NCI-H1105 (cell line): ENCODE measurements at regions not wholly inside any gene's neighbourhood (a gene's known extent, or its start where the extent isn't known, plus 50 kb on each side); places are given as distances from the start of the nearest gene placed in this dataset.

Experiments used
- DNase-seq: peaks from one replicate; lab custom pipeline; 2025; lab: John Stamatoyannopoulos, UW

DNA sequence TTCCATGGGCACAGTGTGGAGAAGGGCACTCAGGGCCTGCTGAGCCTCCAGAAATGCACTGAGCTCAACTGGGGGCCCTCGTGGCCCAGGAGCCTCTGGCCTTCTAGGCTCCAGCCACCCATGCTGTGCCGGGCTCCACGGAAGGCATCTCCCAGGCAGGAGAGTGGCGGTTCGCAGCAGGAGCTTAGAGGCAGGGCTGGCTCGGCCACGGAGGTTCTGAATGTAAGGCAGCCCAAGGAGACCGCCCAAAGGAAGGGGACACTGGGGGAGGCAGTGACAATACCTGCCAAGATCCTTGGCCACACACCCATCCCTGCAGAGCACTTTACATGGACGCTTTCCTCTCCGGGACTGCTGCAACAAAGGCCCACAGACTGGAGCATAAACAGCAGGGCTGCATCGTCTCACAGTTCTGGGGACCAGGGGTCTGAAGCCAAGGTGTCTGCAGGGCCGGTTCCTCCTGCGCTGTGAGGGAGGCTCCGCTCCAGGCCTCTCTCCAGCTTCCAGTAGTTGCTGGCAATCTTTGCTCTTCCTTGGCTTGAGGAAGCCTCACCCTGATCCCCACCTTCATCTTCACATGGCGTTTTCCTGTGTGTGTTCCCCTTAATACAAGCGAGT is 128.2 kb upstream of the CDH4 start:
- DNase-seq: no peak

GRCh38 chr20:61125076-61125475 is 127.0 kb upstream of the CDH4 start:
- DNase-seq: no peak

DNA sequence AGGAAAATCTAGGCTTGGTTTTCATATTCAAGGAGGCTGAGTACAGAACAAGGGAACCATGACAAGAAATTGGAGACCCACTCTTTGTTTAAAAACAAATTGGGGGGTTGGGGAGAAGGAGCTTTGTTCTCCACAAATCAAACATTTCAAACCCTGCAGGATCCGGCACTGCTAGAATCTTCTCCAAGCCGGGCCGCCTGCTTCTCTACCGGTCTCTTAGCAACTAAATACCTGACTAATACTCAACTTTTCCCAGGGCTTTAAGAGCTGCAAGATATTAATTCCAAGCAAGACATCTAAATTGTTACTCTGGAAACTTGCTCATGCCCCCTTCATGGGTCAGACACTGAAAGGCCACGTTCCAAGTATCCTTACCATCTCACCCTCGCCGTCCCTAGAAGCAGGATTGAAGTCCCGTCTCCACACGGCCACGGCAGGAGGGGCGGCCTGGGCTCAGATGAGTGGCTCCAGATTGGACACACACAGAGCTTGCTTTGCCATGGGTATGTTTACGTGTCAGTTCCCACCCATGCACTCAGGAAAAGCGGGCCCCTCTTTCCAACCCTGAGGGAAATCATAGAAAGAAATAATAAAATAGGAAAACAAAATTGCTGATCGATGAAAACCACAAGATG is 126.4 kb upstream of the CDH4 start:
- DNase-seq: no peak

DNA sequence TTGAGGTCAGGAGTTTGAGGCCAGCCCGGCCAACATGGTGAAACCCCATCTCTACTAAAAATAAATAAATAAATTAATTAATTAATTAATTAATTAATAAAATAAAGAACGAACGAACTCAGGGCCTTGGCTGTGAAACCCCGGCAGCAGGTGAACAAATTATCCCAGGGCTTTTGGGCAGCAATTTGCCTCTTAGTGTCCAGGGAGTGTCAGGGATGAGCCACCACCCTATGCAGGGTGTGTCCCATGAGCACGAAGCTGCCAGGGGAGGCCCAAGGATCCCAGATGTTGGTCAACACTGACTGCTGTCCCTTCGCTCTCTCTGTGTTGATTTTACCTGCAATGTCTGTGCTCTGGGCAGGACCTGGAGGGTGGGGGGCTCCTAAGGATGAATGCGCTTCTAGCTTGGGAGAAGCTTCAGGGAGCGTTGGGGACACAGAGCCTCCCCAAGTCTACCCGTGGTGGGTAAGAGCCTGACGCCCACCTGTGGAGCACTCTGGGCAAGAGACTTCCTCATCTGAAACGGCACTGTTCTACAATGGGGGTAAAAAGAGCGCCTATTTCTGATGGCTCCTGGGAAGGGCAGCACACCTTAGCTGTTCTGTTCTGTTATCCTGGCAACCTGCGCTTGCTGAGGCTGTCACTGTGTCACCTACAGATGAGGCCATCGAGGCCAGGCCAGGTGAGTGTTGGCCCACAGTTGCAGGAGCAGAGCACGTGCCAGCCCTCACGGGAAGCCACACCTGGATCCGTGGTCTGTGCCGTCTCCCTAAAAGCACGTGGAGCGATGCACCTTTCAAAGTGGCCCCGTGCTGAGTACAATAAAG is 125.5 kb upstream of the CDH4 start:
- no peak for DNase-seq

- DNase-seq: no peak
Measured at GRCh38 chr20:61127311-61128039, 124.6 kb upstream of the CDH4 start.

GRCh38 chr20:61128701-61129269 is 123.3 kb upstream of the CDH4 start:
- no peak for DNase-seq

DNA sequence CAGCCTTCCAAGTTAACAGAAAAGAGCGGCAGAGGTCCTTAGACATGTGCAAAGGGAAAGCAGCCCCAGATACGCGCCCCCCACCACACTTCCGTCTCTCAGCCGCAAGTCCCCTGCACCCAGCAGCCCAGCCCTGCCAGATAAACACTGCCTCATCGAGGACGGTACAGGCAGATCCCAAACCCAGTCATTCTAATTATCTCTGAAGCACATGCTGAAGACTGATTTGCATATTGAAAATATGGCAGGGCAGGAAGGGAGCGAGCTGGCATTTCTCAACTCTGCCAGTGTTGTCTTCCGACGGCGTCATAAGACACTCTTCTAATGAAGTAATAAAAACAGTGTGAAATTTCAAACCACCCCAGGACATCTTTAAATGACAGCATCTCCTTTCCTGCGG is 122.8 kb upstream of the CDH4 start:
- DNase-seq: no peak

DNA sequence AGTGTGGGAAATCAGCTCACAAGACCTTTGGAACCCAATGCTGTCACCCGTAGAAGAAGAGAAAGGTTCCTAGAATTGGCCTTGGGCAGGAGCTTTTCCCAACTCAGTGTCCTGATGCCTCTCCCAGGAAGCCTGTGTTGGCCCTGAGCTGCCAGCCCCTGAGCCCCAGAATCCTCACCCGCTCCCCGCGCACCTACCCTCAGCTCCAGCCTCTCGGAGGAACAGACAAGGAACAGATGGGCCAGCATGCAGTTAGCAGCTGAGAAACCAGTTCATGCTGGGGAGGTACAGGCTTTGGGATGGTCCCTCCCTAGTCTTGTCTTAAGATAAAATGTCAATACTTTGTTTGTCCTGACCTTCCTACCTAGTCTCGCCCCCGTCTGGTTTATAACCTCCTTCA is 121.9 kb upstream of the CDH4 start:
- DNase-seq: no peak

DNA sequence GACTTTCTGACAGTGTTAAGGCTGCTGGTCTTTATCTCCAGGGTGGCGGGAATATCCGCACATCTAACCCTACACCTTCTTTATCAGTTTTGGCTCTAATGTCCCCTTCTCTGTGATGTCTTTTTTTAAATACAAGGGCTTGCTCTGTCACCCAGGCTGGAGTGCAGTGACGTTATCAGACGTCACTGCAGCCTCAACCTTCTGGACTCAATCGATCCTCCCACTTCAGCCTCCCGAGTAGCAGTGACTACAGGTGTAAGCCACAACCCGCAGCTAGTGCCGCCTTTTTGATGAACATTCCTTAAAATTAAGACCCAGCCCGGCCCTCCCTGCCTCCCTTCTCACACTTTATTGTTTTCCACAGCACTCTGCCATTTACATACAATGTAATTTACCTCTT is 120.1 kb upstream of the CDH4 start:
- no peak for DNase-seq

GRCh38 chr20:61133611-61134010 is 118.5 kb upstream of the CDH4 start:
- no peak for DNase-seq

GRCh38 chr20:61134296-61135030 is 117.6 kb upstream of the CDH4 start:
- DNase-seq: no peak

- DNase-seq: no peak
Measured at GRCh38 chr20:61135266-61135665, 116.8 kb upstream of the CDH4 start.

- no peak for DNase-seq
Measured at GRCh38 chr20:61135968-61136367, 116.1 kb upstream of the CDH4 start.

GRCh38 chr20:61138566-61138965 is 113.5 kb upstream of the CDH4 start:
- no peak for DNase-seq

GRCh38 chr20:61139031-61139430 is 113.0 kb upstream of the CDH4 start:
- no peak for DNase-seq

DNA sequence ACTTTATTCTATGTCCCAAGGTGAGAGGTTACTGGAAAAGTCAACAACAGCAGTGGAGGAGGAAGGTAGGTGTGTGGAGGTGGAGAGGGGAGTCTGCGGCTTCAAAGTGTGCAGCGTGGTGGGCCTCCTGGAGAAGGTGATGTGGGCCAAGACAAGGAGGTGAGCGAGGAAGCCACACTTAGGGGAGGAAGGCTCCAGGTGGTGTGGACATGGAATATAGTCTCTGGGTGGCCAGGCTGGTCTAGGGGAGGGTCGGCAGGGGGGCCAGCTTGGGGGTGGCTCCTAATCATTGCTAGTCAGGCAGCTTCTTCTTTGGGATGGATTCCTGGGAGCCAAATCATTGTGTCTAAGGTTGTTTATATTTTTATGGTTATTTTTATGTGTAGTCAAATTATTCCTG is 111.5 kb upstream of the CDH4 start:
- DNase-seq: no peak

GRCh38 chr20:61146023-61146422 is 106.0 kb upstream of the CDH4 start:
- no peak for DNase-seq

DNA sequence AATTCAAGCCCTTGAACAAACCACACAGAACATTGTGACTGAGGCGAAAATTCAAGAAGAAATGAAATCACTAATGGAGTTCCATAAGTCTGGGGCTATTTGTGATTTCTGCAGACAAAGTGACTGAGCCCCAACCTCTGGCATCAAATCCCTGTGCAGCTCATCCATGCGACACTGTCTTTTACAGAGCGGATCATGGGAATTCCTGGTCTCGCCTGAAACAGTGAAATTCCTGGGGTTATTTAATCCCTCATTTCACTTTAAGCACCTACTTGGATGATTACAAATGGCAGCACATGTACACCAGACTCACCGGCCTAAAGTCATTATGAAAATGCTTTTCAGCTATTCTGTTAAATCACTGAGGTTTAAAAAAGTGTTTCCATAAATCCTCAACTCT is 102.4 kb upstream of the CDH4 start:
- no peak for DNase-seq

DNA sequence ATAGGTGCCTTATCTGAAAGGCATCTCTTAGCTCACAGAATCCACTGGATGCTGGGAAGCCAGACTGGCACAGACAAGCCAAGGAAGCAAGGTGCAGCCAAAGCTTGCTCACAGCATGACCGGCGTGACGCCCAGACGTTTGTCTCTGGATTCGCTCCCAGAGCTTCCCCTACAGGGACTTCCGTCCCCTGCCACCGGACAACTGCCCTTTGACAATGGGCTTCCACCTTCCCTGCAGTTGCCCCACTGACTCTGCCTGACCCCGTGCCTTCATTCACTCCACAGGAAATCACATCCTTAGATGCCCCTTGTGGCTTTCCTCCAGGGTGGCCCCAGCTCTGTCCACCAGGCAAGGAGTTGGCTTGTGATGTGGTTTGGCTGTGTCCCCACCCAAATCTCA is 94.8 kb upstream of the CDH4 start:
- no peak for DNase-seq

DNA sequence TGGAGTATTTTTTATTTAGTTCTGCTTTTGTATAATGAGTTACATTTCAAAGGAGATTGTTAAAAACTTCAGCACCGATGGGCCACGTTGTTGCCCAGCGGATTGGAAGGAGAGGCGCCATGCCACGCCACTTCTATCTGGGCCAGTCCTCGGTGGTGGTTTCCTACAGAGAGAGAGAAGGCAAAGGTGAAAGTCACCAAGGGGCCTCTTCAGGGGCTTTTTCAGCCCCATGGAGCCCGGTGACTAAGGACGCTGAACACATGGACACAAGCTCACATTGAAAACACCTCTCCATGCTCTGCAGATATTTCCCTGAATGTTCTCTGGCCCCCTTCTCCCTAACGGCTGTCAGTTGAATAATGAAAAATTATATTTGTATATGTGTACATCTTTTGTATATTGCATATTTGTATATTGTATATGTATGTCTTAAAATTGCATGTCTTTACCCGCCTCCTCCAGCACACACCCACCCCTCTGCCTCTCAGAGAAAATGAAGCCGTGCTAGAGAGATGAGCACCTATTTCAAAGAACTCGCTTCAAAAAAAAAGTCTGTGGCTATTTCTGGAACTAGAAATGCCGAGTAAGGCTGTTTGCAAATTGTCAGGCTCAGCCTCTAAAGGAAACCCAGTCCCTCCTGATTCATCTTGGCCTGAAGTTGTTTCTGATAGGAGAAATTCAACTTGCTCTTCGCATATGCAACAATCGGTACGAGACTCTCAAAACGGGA is 91.9 kb upstream of the CDH4 start:
- no peak for DNase-seq
